PC-9 (cell line): ENCODE measurements at regions not wholly inside any gene's neighbourhood (a gene's known extent, or its start where the extent isn't known, plus 50 kb on each side); places are given as distances from the start of the nearest gene placed in this dataset.

Experiments used
- BruUV-seq: library from RNA; stranded (reverse); fragments of 400-500 nt; replicated peaks from 2 replicates; lab custom pipeline; 2021; lab: Mats Ljungman, UMichigan
- CTCF ChIA-PET: fragments of 300-600 bp; sonication (Branson Sonifier 250); formaldehyde crosslinking; loops from one replicate; lab custom pipeline; 2022; ENCODE audit warnings: antibody characterized with exemption; lab: Charles Lee
- POLR2A ChIA-PET: fragments of 300-600 bp; sonication (Branson Sonifier 250); formaldehyde crosslinking; loops from one replicate; lab custom pipeline; 2022; ENCODE audit warnings: antibody characterized with exemption; ENCODE audit not compliant: unreplicated experiment; lab: Charles Lee
- DNase-seq, 2 experiments: peaks; one replicate each; pipeline versions ENCODE4 v3.0.0 to v3.0.0-alpha.2; 2015 to 2022; ENCODE audit warnings: mixed read lengths in 1 of 2
- H2AFZ ChIP-seq: fragments of 200-600 bp; sonication (generic); 2 replicates; pipeline ENCODE4 v1.8.1; 2017; ENCODE audit warnings: antibody characterized with exemption
- H3F3A ChIP-seq: fragments of 200-600 bp; sonication (generic); 2 replicates; pipeline ENCODE4 v1.8.1; 2017; ENCODE audit warnings: antibody characterized with exemption, mild to moderate bottlenecking, low read depth; ENCODE audit not compliant: insufficient read depth
- H3K27ac ChIP-seq: fragments of 200-600 bp; sonication (generic); 2 replicates; pipeline ENCODE4 v1.6.1; 2016; ENCODE audit warnings: mixed run types
- H3K27me3 ChIP-seq: fragments of 200-600 bp; sonication (generic); 2 replicates; pipeline ENCODE4 v1.6.1; 2016; ENCODE audit warnings: low read depth, mixed run types; ENCODE audit not compliant: insufficient read depth
- H3K36me3 ChIP-seq: fragments of 200-600 bp; sonication (generic); 2 replicates; pipeline ENCODE4 v1.6.1; 2016; ENCODE audit warnings: low read depth, mixed run types
- H3K4me1 ChIP-seq: fragments of 200-600 bp; sonication (generic); replicated peaks from 2 replicates; pipeline ENCODE4 v1.6.1; 2016; ENCODE audit warnings: mixed run types; ENCODE audit not compliant: insufficient read depth
- H3K4me2 ChIP-seq: fragments of 200-600 bp; sonication (generic); 2 replicates; pipeline ENCODE4 v1.6.1; 2017; ENCODE audit warnings: mixed run types
- H3K4me3 ChIP-seq: fragments of 200-600 bp; sonication (generic); 2 replicates; pipeline ENCODE4 v1.6.1; 2016; ENCODE audit warnings: mixed run types
- H3K79me2 ChIP-seq: fragments of 200-600 bp; sonication (generic); 2 replicates; pipeline ENCODE4 v1.6.1; 2017; ENCODE audit warnings: low read depth, mixed run types
- H3K9me2 ChIP-seq: fragments of 200-600 bp; sonication (generic); 2 replicates; pipeline ENCODE4 v1.8.1; 2017; ENCODE audit warnings: mild to moderate bottlenecking; ENCODE audit not compliant: insufficient read depth
- H3K9me3 ChIP-seq: fragments of 200-600 bp; sonication (generic); 2 replicates; pipeline ENCODE4 v1.8.1; 2016; ENCODE audit warnings: low read depth; ENCODE audit not compliant: insufficient read depth
- H4K20me1 ChIP-seq: fragments of 200-600 bp; sonication (generic); 2 replicates; pipeline ENCODE4 v1.8.1; 2017; ENCODE audit not compliant: insufficient read depth
- EZH2 ChIP-seq: fragments of 200-600 bp; sonication (generic); IDR thresholded peaks from 2 replicates; pipeline ENCODE4 v1.8.0; 2017; ENCODE audit warnings: antibody characterized with exemption, low read depth
- intact Hi-C: fragments of 100-400 bp; cut with micrococcal nuclease; formaldehyde crosslinking; loops from one replicate; pipeline ENCODE4 v1.10.0; 2022; ENCODE audit not compliant: unreplicated experiment
- TF ChIP-seq, protein P1 (sequence below): fragments of 200-600 bp; sonication (generic); conservative IDR thresholded peaks from 2 replicates; pipeline ENCODE4 v1.6.1; 2017; ENCODE audit warnings: mixed run types, antibody characterized with exemption, mild to moderate bottlenecking, moderate library complexity

DNA sequence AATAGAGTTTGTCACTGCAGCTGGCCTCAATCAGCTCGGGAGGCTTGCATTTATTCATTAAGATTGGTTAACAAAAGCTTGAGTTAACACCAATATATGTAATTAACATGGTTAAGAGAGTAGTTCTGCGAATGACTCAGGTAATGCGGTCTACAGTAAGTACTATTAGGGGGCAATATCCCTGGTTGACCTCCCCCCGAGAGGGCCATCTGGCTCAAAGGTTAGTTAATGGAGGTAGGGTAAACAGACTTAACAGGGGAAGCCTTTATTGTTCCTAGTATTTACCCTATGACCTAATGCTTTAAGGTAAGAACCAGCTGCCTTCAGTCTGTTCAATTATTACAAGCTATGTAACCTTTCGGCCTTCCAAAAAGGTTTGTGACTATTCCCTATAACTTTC lies 403.3 kb upstream of the SGO1 start:
- Histone ChIP-seq H3K9me2 (no peaks in the 10 kb centered on the region; the same call in 1 of the 2 replicates), H3K27ac (no peak overlapping the region), H3K4me2 (no peak overlapping the region), H4K20me1 (no peaks in the 10 kb centered on the region), H3K27me3 (no peaks in the 10 kb centered on the region), H3F3A (no peaks in the 10 kb centered on the region), H3K9me3 (no peaks in the 10 kb centered on the region; the same call in 1 of the 2 replicates), H3K36me3 (no peaks in the 10 kb centered on the region), H2AFZ (no peak overlapping the region), H3K4me3 (no peak overlapping the region), H3K4me1 (no peaks in the 10 kb centered on the region), H3K79me2 (no peaks in the 10 kb centered on the region)
- ChIA-PET CTCF (no interaction called here), POLR2A (no interaction called here)
- intact Hi-C loops = no loop called here
- no peak for DNase-seq
- BruUV-seq = no TSS peak
- TF ChIP-seq, protein P1, sequence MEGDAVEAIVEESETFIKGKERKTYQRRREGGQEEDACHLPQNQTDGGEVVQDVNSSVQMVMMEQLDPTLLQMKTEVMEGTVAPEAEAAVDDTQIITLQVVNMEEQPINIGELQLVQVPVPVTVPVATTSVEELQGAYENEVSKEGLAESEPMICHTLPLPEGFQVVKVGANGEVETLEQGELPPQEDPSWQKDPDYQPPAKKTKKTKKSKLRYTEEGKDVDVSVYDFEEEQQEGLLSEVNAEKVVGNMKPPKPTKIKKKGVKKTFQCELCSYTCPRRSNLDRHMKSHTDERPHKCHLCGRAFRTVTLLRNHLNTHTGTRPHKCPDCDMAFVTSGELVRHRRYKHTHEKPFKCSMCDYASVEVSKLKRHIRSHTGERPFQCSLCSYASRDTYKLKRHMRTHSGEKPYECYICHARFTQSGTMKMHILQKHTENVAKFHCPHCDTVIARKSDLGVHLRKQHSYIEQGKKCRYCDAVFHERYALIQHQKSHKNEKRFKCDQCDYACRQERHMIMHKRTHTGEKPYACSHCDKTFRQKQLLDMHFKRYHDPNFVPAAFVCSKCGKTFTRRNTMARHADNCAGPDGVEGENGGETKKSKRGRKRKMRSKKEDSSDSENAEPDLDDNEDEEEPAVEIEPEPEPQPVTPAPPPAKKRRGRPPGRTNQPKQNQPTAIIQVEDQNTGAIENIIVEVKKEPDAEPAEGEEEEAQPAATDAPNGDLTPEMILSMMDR = no peak
- no peak for TF ChIP-seq EZH2

DNA sequence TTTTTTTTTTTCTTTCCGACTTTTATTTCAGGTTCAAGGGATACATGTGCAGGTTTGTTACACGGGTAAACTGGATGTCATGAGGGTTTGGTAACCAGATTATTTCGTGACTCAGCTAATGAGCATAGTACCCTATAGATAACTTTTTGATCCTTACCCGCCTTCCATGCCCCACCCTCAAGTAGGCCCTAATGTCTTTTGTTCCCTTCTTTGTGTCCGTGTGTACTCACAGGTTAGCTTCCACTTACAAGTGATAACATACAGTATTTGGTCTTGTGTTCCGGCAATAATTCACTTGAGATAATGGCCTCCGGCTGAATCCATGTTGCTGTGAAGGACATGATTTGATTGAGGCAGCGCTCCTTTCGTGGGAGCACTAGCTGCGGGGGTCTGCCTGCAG lies 402.8 kb upstream of the SGO1 start:
- Histone ChIP-seq H2AFZ (no peak overlapping the region), H4K20me1 (no peaks in the 10 kb centered on the region), H3K79me2 (no peaks in the 10 kb centered on the region), H3K4me3 (no peak overlapping the region), H3K36me3 (no peaks in the 10 kb centered on the region), H3K27ac (no peak overlapping the region), H3K9me3 (no peaks in the 10 kb centered on the region; the same call in 1 of the 2 replicates), H3F3A (no peaks in the 10 kb centered on the region), H3K9me2 (no peaks in the 10 kb centered on the region; the same call in 1 of the 2 replicates), H3K4me2 (no peak overlapping the region), H3K27me3 (no peaks in the 10 kb centered on the region), H3K4me1 (no peaks in the 10 kb centered on the region)
- no TSS peak for BruUV-seq
- no peak for DNase-seq
- no peak for TF ChIP-seq EZH2
- TF ChIP-seq, protein P1 = no peak
- POLR2A ChIA-PET = no interaction called here
- intact Hi-C loops = no loop called here
- CTCF ChIA-PET = no interaction called here

DNA sequence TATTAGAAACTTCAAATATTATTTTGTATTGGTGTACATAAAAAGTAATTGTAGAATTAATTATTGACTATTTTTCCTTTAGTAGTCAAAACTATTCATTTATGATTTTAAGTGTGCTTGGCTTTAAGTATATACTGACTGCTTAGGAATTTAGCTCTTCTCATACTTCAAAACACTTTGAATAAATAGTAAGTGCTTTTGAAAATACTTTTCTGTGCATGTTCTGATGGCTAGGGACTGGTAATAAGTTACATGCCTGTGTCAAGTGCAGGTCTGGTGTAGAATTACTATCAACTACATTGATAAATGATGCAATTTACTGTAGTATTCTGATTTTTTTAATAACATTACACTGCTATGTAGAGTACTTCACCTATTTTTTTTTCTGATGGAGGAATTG lies 397.6 kb upstream of the SGO1 start:
- Histone ChIP-seq H2AFZ (no peak overlapping the region), H3K27me3 (no peaks in the 10 kb centered on the region), H4K20me1 (no peaks in the 10 kb centered on the region), H3K79me2 (no peaks in the 10 kb centered on the region), H3K9me3 (no peaks in the 10 kb centered on the region; the same call in 1 of the 2 replicates), H3K36me3 (no peaks in the 10 kb centered on the region), H3K27ac (no peak overlapping the region), H3K4me1 (no peaks in the 10 kb centered on the region), H3K4me2 (no peak overlapping the region), H3K4me3 (no peak overlapping the region), H3K9me2 (no peaks in the 10 kb centered on the region), H3F3A (no peaks in the 10 kb centered on the region)
- DNase-seq = no peak
- CTCF ChIA-PET = no interaction called here
- no TSS peak for BruUV-seq
- intact Hi-C loops = no loop called here
- POLR2A ChIA-PET = no interaction called here
- TF ChIP-seq, protein P1 = no peak
- no peak for TF ChIP-seq EZH2
